Activated T-helper 1 cell treated with anti-CD3 and anti-CD28 coated beads, Interleukin-12 subunit alpha, Interleukin-12 subunit beta, Interleukin-2, Interleukin-4 antibody, amounts not matched to agents 30 ng/mL and 10 ng/mL and 1 ng/mL, durations not matched to agents 14 hours and 24 hours and 36 hours (primary cell): ENCODE measurements at regions not wholly inside any gene's neighbourhood (a gene's known extent, or its start where the extent isn't known, plus 50 kb on each side); places are given as distances from the start of the nearest gene placed in this dataset.

Experiments
- DNase-seq: peaks from one replicate; pipeline ENCODE4 v3.0.0; 2021; ENCODE audit warnings: low spot score
- H3K27ac Mint-ChIP-seq: one replicate; pipeline ENCODE4 v1.8.0; 2021; ENCODE audit warnings: mild to moderate bottlenecking, mixed read lengths
- H3K27me3 Mint-ChIP-seq: one replicate; pipeline ENCODE4 v1.8.0; 2022; ENCODE audit warnings: mild to moderate bottlenecking, moderate library complexity, mixed read lengths; ENCODE audit not compliant: insufficient read depth
- H3K36me3 Mint-ChIP-seq: one replicate; pipeline ENCODE4 v1.8.0; 2021; ENCODE audit warnings: low read depth, mixed read lengths
- H3K4me1 Mint-ChIP-seq: one replicate; pipeline ENCODE4 v1.8.0; 2021; ENCODE audit warnings: low read depth, mixed read lengths
- H3K4me3 Mint-ChIP-seq: one replicate; pipeline ENCODE4 v1.8.0; 2021; ENCODE audit warnings: mild to moderate bottlenecking, moderate library complexity, mixed read lengths
- H3K9me3 Mint-ChIP-seq: one replicate; pipeline ENCODE4 v1.8.0; 2021; ENCODE audit warnings: mixed read lengths
- intact Hi-C: fragments of 100-400 bp; cut with micrococcal nuclease; formaldehyde crosslinking; loops from one replicate; pipeline ENCODE4 v1.15.1; 2024

- Mint-ChIP-seq H3K4me3 (no peak overlapping the region), H3K36me3 (no peaks in the 10 kb centered on the region), H3K4me1 (no peaks in the 10 kb centered on the region), H3K27me3 (no peaks in the 10 kb centered on the region), H3K27ac (no peak overlapping the region), H3K9me3 (peaks cover 18% of the 10 kb centered on the region)
- intact Hi-C loops, result no loop called here
- DNase-seq, result no peak
These were observed 366.6 kb upstream of the NCAM2 start for GRCh38 chr21:20631633-20632032.

GRCh38 chr21:20639026-20639425 is 359.2 kb upstream of the NCAM2 start:
- intact Hi-C loops, result loop anchor here (1.0 kb wide), 1 partner anchor 26 kb away; no protein-coding TSS in a partner anchor
- H3K36me3 Mint-ChIP-seq, result no peaks in the 10 kb centered on the region
- H3K9me3 Mint-ChIP-seq, result peaks cover 40% of the 10 kb centered on the region
- H3K27ac Mint-ChIP-seq, result no peak overlapping the region
- no peaks in the 10 kb centered on the region for H3K4me1 Mint-ChIP-seq
- no peak for DNase-seq
- no peaks in the 10 kb centered on the region for H3K27me3 Mint-ChIP-seq
- H3K4me3 Mint-ChIP-seq, result no peak overlapping the region

DNA sequence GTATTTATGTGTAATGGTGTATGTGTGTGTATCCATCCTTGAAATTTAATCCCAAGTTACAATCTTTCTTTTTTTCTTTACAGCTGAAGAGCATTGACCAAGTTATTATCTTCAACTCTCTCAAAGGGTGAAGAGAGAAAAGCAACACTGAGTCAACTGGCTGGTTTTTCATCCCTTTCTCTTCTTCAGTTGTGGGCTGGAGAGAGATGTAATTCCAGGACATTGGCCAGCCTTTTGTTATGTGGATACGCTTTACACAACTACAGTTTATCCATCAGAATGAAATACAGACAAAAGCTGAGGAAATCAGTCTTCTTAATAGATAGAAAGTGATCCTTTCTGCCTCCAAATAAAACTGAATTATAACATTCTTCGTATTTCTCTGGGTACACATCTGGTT is 357.0 kb upstream of the NCAM2 start:
- Mint-ChIP-seq H3K9me3 (peaks cover 34% of the 10 kb centered on the region), H3K36me3 (no peaks in the 10 kb centered on the region), H3K4me3 (no peak overlapping the region), H3K27me3 (no peaks in the 10 kb centered on the region), H3K4me1 (no peaks in the 10 kb centered on the region), H3K27ac (no peak overlapping the region)
- intact Hi-C loops, result no loop called here
- no peak for DNase-seq

DNA sequence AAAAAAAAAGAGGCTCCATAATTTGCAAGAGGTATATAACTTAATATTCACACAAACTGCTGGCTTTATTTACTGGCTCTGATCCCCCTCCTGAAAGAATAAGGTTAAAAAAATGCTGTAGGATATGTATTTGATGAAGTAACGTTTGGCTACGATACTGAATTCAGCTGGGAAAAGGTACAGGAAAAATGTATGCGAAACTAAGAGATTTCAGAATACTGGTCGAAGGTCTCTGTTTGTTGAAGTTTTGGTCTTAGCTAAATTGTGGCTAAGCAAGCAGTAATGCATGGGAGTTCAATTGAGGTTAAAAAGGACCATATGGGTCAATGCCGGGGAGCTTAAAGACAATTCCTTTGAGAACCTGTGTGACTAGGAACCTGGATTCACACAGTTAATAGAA is 355.5 kb upstream of the NCAM2 start:
- peaks cover 38% of the 10 kb centered on the region for H3K9me3 Mint-ChIP-seq
- H3K36me3 Mint-ChIP-seq, result no peaks in the 10 kb centered on the region
- H3K4me3 Mint-ChIP-seq, result no peak overlapping the region
- H3K27ac Mint-ChIP-seq, result no peak overlapping the region
- H3K4me1 Mint-ChIP-seq, result no peaks in the 10 kb centered on the region
- intact Hi-C loops, result no loop called here
- DNase-seq, result no peak
- H3K27me3 Mint-ChIP-seq, result no peaks in the 10 kb centered on the region

DNA sequence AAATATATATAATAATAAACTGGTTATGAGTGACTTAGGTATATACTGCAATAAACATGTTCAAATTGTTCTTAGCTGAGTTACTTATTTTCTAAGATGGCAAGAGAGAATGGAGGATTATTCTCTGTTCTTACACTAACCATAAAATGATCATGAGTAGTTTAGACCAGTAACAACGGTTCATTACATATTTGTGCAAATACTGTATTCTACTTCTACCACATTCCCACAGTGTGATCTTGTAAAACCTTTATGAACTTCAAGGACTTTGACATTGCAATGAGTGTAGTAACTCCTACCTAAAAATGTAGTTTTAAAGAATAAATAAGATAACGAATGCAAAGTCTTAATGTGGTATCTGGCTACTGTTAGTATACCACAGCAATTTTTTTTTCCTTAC is 353.7 kb upstream of the NCAM2 start:
- no peaks in the 10 kb centered on the region for H3K27me3 Mint-ChIP-seq
- intact Hi-C loops, result no loop called here
- no peaks in the 10 kb centered on the region for H3K36me3 Mint-ChIP-seq
- DNase-seq, result no peak
- H3K4me1 Mint-ChIP-seq, result no peaks in the 10 kb centered on the region
- H3K4me3 Mint-ChIP-seq, result no peak overlapping the region
- peaks cover 29% of the 10 kb centered on the region for H3K9me3 Mint-ChIP-seq
- no peak overlapping the region for H3K27ac Mint-ChIP-seq

GRCh38 chr21:20645344-20645743 is 352.9 kb upstream of the NCAM2 start:
- no peaks in the 10 kb centered on the region for H3K27me3 Mint-ChIP-seq
- no peak overlapping the region for H3K4me3 Mint-ChIP-seq
- intact Hi-C loops, result no loop called here
- no peak overlapping the region for H3K27ac Mint-ChIP-seq
- H3K4me1 Mint-ChIP-seq, result no peaks in the 10 kb centered on the region
- H3K9me3 Mint-ChIP-seq, result peaks cover 24% of the 10 kb centered on the region
- no peak for DNase-seq
- H3K36me3 Mint-ChIP-seq, result no peaks in the 10 kb centered on the region

DNA sequence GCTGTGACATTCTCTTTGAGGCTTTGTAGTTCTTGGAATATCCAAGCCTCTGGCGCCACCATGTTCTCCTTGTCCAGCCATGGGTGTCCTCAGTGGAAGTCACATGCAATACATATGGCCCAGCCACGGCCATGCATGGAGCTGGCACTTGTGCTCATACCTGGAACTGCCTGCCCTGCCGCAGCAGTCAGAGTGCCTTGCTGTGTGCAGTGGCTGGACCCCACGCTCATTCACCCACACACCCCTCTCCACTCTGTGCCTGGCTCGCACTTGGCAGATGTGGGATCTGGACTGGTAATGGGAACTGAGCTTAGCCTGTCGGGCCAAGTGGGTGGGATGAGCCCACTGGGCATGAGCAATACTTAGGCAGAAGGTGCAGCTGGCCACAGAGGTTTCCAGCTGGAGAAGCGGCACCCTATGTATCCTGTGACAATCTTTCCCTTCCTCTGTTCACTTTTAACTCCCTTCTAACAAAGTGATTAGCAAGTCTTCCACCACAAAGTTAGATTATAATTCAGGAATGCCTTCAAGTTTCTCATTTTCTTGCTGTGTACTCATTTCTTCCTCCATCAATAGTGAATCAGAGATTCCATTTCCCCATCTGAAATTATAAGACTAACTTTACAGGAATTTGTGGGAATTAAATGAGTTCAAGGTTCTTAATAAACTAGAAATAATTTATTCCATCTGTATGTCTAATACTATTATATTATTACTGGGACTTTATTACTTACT is 351.6 kb upstream of the NCAM2 start:
- no peaks in the 10 kb centered on the region for H3K4me1 Mint-ChIP-seq
- intact Hi-C loops, result no loop called here
- no peak overlapping the region for H3K4me3 Mint-ChIP-seq
- no peaks in the 10 kb centered on the region for H3K36me3 Mint-ChIP-seq
- no peak for DNase-seq
- peaks cover 24% of the 10 kb centered on the region for H3K9me3 Mint-ChIP-seq
- no peaks in the 10 kb centered on the region for H3K27me3 Mint-ChIP-seq
- H3K27ac Mint-ChIP-seq, result no peak overlapping the region

GRCh38 chr21:20647607-20648006 is 350.6 kb upstream of the NCAM2 start:
- intact Hi-C loops, result no loop called here
- Mint-ChIP-seq H3K27me3 (no peaks in the 10 kb centered on the region), H3K27ac (no peak overlapping the region), H3K4me3 (no peak overlapping the region), H3K36me3 (no peaks in the 10 kb centered on the region), H3K9me3 (peaks cover 23% of the 10 kb centered on the region), H3K4me1 (no peaks in the 10 kb centered on the region)
- DNase-seq, result no peak

DNA sequence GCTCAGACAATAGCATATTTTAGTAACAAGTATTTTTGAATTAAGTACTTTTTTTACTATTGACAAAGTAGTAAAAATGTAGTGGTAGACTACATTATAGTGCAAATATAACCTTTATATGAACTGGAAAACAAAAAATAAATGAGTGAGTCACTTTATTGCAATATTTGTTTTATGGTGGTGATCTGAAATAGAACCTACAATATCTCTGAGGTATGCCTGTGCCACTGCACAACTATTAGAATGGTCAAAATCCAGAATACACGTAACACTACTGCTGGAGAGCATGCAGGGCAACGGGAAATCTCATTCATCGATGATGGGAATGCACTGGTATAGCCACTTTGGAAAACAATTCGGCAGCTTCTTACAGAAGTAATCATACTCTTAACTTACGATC is 349.0 kb upstream of the NCAM2 start:
- H3K4me1 Mint-ChIP-seq, result no peaks in the 10 kb centered on the region

GRCh38 chr21:20652846-20653245 is 345.4 kb upstream of the NCAM2 start:
- H3K27me3 Mint-ChIP-seq, result no peaks in the 10 kb centered on the region
- no peak overlapping the region for H3K27ac Mint-ChIP-seq
- no peaks in the 10 kb centered on the region for H3K36me3 Mint-ChIP-seq
- no peak for DNase-seq
- H3K4me1 Mint-ChIP-seq, result no peaks in the 10 kb centered on the region
- intact Hi-C loops, result no loop called here
- peaks cover 7% of the 10 kb centered on the region for H3K9me3 Mint-ChIP-seq
- H3K4me3 Mint-ChIP-seq, result no peak overlapping the region

More for the DNA sequence above, 349.0 kb upstream of the NCAM2 start:
- no peak overlapping the region for H3K27ac Mint-ChIP-seq
- H3K4me3 Mint-ChIP-seq, result no peak overlapping the region
- H3K36me3 Mint-ChIP-seq, result no peaks in the 10 kb centered on the region
- intact Hi-C loops, result no loop called here
- DNase-seq, result no peak
- peaks cover 14% of the 10 kb centered on the region for H3K9me3 Mint-ChIP-seq
- H3K27me3 Mint-ChIP-seq, result no peaks in the 10 kb centered on the region

DNA sequence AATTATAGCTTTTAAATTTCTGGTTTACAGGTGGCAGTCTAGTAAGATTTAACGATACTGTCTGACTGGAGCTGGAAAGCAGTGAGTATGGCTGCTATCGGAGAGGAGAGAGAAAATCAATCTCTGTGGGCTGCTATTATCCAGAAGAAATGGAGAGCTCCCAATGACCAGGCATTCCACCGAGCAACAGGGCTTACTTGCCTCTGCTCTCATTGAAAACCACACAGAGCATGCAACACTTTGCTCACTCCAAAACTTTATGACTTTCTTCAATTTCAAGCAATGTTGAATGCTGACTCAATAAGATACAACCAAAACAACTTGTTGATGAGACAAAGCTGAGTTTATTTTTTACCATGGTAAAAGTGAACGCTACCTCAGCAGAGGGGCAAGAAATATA is 337.0 kb upstream of the NCAM2 start:
- Mint-ChIP-seq H3K4me1 (no peaks in the 10 kb centered on the region), H3K36me3 (no peaks in the 10 kb centered on the region), H3K4me3 (no peak overlapping the region), H3K27ac (no peak overlapping the region), H3K27me3 (no peaks in the 10 kb centered on the region), H3K9me3 (peaks cover 24% of the 10 kb centered on the region)
- intact Hi-C loops, result no loop called here
- no peak for DNase-seq

DNA sequence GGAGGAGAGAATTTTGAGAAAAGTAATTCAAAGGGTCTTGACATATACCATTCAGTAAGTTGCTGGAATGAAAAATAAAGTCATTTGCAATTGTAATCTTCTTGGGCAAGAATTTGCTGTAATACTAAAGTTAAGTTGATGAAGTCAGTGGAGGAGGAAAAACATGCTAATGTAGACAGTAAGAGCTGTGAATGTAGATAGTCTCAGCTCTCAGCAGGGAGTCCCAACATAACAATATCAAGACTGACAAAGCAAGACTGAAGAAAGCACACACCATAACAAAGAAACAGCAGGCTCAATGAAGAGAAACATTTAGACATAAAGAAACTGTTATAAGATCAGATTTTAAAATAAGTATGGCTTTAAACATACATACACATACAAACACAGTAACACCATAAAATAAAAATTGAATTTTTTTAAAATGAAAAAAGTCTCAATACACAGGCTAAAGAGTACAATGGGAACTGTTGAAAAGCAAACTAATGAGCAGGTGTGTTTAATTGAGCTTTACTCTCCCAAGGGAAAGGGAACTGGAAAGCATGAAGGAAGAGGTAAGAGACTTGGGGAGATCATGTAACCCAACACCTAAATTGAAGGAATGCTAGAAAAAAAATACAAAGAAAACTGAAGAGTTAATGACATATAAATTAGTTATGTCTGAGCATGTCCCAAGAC is 336.3 kb upstream of the NCAM2 start:
- Mint-ChIP-seq H3K9me3 (peaks cover 26% of the 10 kb centered on the region), H3K4me1 (no peaks in the 10 kb centered on the region), H3K36me3 (no peaks in the 10 kb centered on the region), H3K27me3 (no peaks in the 10 kb centered on the region), H3K27ac (no peak overlapping the region), H3K4me3 (no peak overlapping the region)
- intact Hi-C loops, result no loop called here
- no peak for DNase-seq

DNA sequence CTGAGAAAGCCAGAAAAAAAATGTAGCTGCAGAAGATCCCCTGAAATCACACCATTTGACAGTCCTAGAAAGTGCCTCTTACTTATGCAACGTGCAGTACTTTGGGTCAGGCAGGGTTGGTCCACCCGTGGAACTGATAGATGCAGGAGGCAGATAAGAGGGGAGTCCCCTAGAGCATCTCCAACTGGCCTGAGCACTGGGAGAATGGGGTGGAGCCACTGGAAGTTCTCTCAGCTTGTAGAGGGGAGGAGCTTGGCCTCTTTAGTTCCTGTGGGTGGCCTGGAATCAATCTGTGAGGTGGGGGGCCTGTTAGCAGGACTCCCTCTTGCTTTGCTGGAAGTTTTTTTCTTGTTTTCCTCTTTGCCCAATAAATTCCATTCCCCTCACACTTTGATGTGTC is 335.7 kb upstream of the NCAM2 start:
- Mint-ChIP-seq H3K36me3 (no peaks in the 10 kb centered on the region), H3K4me1 (no peaks in the 10 kb centered on the region), H3K4me3 (no peak overlapping the region), H3K27me3 (no peaks in the 10 kb centered on the region), H3K9me3 (peaks cover 26% of the 10 kb centered on the region), H3K27ac (no peak overlapping the region)
- intact Hi-C loops, result no loop called here
- DNase-seq, result no peak
